Medulla oblongata (tissue), 1 donor: ENCODE measurements at regions not wholly inside any gene's neighbourhood (a gene's known extent, or its start where the extent isn't known, plus 50 kb on each side); places are given as distances from the start of the nearest gene placed in this dataset.
"Not testable (repeated sequence)": the region's sequence is repeated elsewhere in the genome, so short reads cannot be mapped to it uniquely, and the experiment has no call there.

Experiments used
- DNase-seq: peaks from one replicate; pipeline ENCODE4 v3.0.0-alpha.2; 2015; ENCODE audit errors: extremely low spot score

DNA sequence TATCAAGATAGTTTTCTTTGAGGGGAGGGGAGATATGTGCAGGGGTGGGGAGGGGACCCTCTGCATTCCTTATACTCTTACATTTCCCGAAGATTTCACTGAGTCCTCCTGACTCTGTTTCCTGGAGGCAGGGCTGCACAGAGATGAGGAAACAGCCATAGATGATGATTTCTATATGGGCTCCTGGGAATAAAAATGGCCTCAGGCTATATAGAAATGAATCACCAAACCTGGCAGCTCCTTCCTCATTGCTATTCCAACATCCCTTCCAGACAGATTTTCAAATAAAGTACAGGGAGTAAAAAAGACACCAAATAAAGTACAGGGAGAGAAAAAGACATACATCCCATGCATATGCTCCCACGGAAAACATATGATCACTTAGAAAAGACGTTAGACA is 474.8 kb upstream of the RAB6C start:
- no peak for DNase-seq

GRCh38 chr2:129518937-129519336 is 460.5 kb upstream of the RAB6C start:
- DNase-seq, result no peak

- DNase-seq, result not testable (repeated sequence)
Observed at GRCh38 chr2:129532158-129532557, 447.3 kb upstream of the RAB6C start.

- no peak for DNase-seq
Observed at GRCh38 chr2:129548880-129549279, 430.6 kb upstream of the RAB6C start.

GRCh38 chr2:129550536-129550935 is 428.9 kb upstream of the RAB6C start:
- DNase-seq, result no peak

- DNase-seq, result no peak
Observed at GRCh38 chr2:129554373-129554772, 425.1 kb upstream of the RAB6C start.

GRCh38 chr2:129559101-129559500 is 420.4 kb upstream of the RAB6C start:
- no peak for DNase-seq

GRCh38 chr2:129565551-129566109 is 413.8 kb upstream of the RAB6C start:
- DNase-seq, result peak; percentile 45

DNA sequence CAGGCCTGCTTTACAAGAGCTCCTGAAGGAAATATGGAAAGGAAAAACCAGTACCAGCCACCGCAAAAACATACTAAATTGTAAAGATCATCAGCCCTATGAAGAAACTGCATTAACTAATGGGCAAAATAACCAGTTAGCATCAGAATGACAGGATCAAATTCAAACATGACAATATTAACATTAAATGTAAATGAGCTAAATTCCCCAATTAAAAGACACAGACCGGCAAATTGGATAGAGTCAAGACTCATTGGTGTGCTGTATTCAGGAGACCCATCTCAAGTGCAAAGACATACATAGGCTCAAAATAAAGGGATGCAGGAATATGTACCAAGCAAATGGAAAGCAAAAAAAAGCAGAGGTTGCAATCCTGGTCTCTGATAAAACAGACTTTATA is 408.7 kb upstream of the RAB6C start:
- DNase-seq, result not testable (repeated sequence)

DNA sequence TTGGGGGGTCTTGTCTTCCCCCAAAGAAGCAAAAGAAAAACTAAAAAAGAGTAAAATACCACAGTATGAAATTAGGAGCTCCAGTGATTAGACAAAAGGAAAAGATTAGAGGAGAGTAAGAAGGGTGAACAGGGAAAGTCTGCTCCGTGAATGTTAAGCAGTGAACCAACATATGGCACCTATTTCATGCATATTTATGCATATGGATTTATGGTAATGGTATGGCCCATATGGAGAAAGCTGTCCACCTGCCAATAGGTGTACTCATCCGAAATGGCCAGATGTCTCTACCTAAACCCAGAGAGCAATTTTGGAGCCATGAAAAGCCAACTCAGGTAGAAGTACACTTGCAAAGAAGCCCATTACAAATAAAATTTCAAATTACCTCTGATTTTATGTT is 404.0 kb upstream of the RAB6C start:
- DNase-seq, result no peak

DNA sequence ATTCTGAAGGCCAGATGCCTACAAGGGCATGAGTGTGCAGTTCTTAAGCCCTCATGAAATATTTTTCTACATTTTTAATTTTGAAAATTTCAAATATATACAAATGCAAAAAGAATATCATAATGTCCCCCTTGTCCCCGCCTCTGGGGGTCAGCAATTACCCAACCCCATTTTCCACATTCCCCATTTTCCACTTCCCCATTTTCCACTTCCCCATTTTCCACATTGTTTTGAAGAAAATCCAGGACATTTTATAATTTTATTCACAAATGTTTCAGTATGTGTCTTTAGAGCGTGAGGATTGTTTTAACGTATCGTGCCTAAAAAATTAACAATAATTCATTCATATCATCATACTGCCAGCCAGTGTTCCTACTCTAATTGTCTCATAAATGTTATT is 403.6 kb upstream of the RAB6C start:
- no peak for DNase-seq

GRCh38 chr2:129580001-129580400 is 399.5 kb upstream of the RAB6C start:
- no peak for DNase-seq

- DNase-seq, result no peak
Observed at GRCh38 chr2:129585760-129586159, 393.7 kb upstream of the RAB6C start.

GRCh38 chr2:129587426-129588064 is 391.9 kb upstream of the RAB6C start:
- no peak for DNase-seq

DNA sequence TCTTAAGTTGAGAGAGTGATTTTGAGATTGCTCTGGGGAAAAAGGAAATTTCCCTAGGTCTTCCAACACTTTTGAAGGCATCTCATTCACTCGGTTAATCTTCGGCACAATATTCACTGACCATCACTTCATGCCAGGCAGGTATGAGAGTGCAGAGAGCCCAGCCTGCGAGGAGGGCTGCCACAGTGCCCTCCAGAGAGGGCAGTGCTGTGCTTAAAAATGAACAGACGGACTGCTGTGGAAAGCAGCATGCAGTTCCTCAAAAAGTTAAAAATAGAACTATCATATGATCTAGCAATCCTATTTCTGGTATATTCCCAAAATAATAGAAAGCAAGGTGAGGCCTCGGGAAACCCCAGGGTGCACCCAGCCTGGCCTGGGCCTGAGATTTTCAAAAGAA is 374.9 kb upstream of the RAB6C start:
- DNase-seq, result peak; percentile 16

- peak; percentile 54 for DNase-seq
Observed at GRCh38 chr2:129605646-129606045, 373.8 kb upstream of the RAB6C start.

DNA sequence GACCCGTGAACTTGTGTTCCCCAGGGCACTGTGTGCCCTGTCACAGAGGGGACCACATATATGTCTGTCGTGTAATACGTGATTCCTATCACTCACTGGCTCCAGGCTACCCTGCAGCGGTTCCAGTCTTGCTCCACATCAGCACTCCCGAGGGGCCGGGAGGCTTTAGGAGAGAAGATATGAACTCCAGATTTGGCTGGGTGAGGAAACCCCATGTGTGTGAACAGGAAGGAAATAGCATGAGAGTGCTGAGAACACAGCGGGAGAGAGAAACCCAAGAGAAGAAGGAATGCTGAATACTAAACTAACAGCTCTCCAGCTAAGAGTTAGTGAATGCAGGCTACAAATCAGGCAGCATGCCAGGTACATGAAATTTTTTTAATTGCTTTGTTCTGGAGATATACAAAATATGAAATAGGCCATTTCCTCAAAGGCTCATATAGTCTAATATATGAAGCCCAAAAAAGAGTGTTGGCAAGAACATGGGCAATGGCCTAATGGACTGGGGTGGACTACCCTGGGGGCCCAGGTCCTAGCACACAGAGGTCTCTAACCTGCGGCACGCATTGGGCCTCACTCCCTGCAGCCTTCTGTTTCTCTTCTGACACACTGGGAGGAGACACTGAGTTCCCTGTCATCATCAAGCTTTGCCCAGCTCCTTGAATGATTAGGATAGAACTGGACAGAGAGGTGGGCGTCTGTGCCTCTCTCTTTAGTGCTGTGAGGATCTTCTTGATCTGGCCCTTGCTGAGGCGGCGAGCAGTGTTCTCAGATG is 372.8 kb upstream of the RAB6C start:
- DNase-seq, result no peak

DNA sequence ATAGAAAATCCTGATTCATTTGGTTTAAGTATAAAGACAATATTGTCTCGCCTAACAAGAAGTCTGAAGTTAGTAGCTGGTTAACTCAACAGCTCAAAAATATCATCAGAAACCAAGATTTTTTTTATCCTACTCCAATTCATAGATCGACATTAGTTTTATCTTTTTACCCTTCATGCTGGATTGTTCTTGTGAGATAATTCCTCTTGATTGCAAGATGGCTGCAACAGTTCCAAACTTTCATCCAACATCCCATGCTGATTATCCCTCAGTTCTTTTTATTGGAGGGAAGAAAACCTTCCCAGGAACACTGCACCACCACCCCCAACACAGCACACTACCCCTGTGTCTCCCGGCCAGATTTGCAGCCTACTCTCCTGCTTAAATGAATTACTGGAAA is 370.2 kb upstream of the RAB6C start:
- DNase-seq, result no peak

GRCh38 chr2:129610766-129611165 is 368.7 kb upstream of the RAB6C start:
- DNase-seq, result no peak

DNA sequence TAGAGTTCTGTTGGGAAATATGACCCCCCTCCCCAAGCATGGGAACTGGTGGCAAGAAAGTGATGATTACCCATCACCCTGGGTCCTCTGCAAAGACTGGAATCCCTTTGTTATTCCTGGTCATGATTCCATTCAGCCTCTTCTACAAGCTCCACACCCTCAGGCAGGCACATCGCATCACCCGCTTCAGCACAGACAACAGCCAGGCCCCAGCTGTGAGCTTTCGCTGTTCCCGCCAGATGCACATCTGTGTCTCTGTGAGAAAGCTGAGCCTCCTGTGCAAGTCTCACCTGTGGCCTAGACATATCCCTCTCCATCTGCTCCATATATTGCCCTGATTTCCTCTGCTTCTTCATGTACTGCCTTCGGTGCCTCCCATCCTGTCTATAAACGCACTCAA is 368.0 kb upstream of the RAB6C start:
- DNase-seq, result no peak

GRCh38 chr2:129619471-129619870 is 360.0 kb upstream of the RAB6C start:
- DNase-seq, result no peak

- DNase-seq, result no peak
Observed at GRCh38 chr2:129620411-129620810, 359.1 kb upstream of the RAB6C start.

GRCh38 chr2:129623783-129624182 is 355.7 kb upstream of the RAB6C start:
- DNase-seq, result no peak
